Upper lobe of left lung (tissue), 4 donors: ENCODE measurements at regions not wholly inside any gene's neighbourhood (a gene's known extent, or its start where the extent isn't known, plus 50 kb on each side); places are given as distances from the start of the nearest gene placed in this dataset.

ENCODE experiments used
- CTCF ChIP-seq, 6 experiments: fragments of 450-650 bp in 4 of 6; fragments of 200-600 bp in 2 of 6; sonication (generic) in 2 of 6; IDR thresholded peaks; one replicate each; pipeline ENCODE4 v1.5.1; 2016 to 2019; ENCODE audit warnings: antibody characterized with exemption in 6 of 6
- EP300 ChIP-seq, 4 donors: sonication (generic); formaldehyde crosslinking; IDR thresholded peaks; one replicate each; pipeline ENCODE4 v1.5.1; 2017; ENCODE audit warnings: antibody characterized with exemption in 4 of 4, control low read depth in 2 of 4
- POLR2A ChIP-seq, 4 donors: fragments of 450-650 bp; IDR thresholded peaks; one replicate each; pipeline ENCODE4 v1.5.1; 2016 to 2017; ENCODE audit warnings: antibody characterized with exemption in 4 of 4, mild to moderate bottlenecking in 2 of 4
- POLR2AphosphoS5 ChIP-seq, 2 donors: sonication (generic); formaldehyde crosslinking; IDR thresholded peaks; one replicate each; pipeline ENCODE4 v1.5.1; 2017; ENCODE audit warnings: antibody characterized with exemption in 2 of 2

GRCh38 chr14:55832122-55832911 lies 252.3 kb downstream of the KTN1 start:
- TF ChIP-seq CTCF (IDR thresholded peaks at IDR 0.05) (no peak), EP300 (IDR thresholded peaks at IDR 0.05) (no peak), POLR2A (IDR thresholded peaks at IDR 0.05) (no peak), POLR2AphosphoS5 (IDR thresholded peaks at IDR 0.05) (no peak)
